Neural cell (in vitro differentiated cells): ENCODE measurements at regions not wholly inside any gene's neighbourhood (a gene's known extent, or its start where the extent isn't known, plus 50 kb on each side); places are given as distances from the start of the nearest gene placed in this dataset.

Experiments used
- H2AFZ ChIP-seq: fragments of 200-600, 300-800 bp; sonication (generic), shearing (Covaris generic); 2 replicates; pipeline ENCODE4 v1.6.0; 2014; ENCODE audit warnings: low read depth, mild to moderate bottlenecking, antibody characterized with exemption, low read length, moderate library complexity
- H3F3A ChIP-seq: fragments of 200-600 bp; shearing (Covaris generic); 2 replicates; pipeline ENCODE4 v1.6.1; 2016; ENCODE audit warnings: mild to moderate bottlenecking, moderate library complexity, mixed read lengths, antibody characterized with exemption, low read length; ENCODE audit not compliant: insufficient read depth, poor library complexity, severe bottlenecking
- H3K27ac ChIP-seq: fragments of 200-600, 300-800 bp; sonication (generic), shearing (Covaris generic); 2 replicates; pipeline ENCODE4 v1.5.1; 2014; ENCODE audit warnings: mild to moderate bottlenecking, low read length, moderate library complexity
- H3K27me3 ChIP-seq: fragments of 300-800, 200-600 bp; sonication (generic), shearing (Covaris generic); 2 replicates; pipeline ENCODE4 v1.6.0; 2014; ENCODE audit warnings: mild to moderate bottlenecking, low read depth, low read length, moderate library complexity; ENCODE audit not compliant: insufficient read depth
- H3K36me3 ChIP-seq: fragments of 300-800, 200-600 bp; sonication (generic), shearing (Covaris generic); 2 replicates; pipeline ENCODE4 v1.5.1; 2014; ENCODE audit warnings: mild to moderate bottlenecking, antibody characterized with exemption, low read length, moderate library complexity; ENCODE audit not compliant: insufficient read depth
- H3K4me2 ChIP-seq: fragments of 300-800, 200-600 bp; sonication (generic), shearing (Covaris generic); 2 replicates; pipeline ENCODE4 v1.6.0; 2014; ENCODE audit warnings: mild to moderate bottlenecking, low read length
- H3K4me3 ChIP-seq: fragments of 300-800, 200-600 bp; sonication (generic), shearing (Covaris generic); 2 replicates; pipeline ENCODE4 v1.5.1; 2014; ENCODE audit warnings: mild to moderate bottlenecking, low read length, moderate library complexity
- H3K79me2 ChIP-seq: fragments of 200-600 bp; shearing (Covaris generic); replicated peaks from 2 replicates; pipeline ENCODE4 v1.6.0; 2014; ENCODE audit warnings: mild to moderate bottlenecking, low read length, moderate library complexity; ENCODE audit not compliant: insufficient read depth
- H3K9ac ChIP-seq: fragments of 300-800, 200-600 bp; sonication (generic), shearing (Covaris generic); 2 replicates; pipeline ENCODE4 v1.6.1; 2016; ENCODE audit warnings: mild to moderate bottlenecking, low read length, mixed read lengths
- H3K9me2 ChIP-seq: fragments of 200-600 bp; shearing (Covaris generic); 2 replicates; pipeline ENCODE4 v1.6.1; 2016; ENCODE audit warnings: mild to moderate bottlenecking, low read length, mixed read lengths; ENCODE audit not compliant: insufficient read depth
- H3K9me3 ChIP-seq: fragments of 200-600, 300-800 bp; sonication (generic), shearing (Covaris generic); 2 replicates; pipeline ENCODE4 v1.6.1; 2016; ENCODE audit warnings: mild to moderate bottlenecking, mixed run types, low read length, moderate library complexity, mixed read lengths
- H4K20me1 ChIP-seq: fragments of 200-600 bp; shearing (Covaris generic); 2 replicates; pipeline ENCODE4 v1.6.1; 2016; ENCODE audit warnings: mild to moderate bottlenecking, mixed run types; ENCODE audit not compliant: insufficient read depth
- EP300 ChIP-seq: fragments of 450-650 bp; conservative IDR thresholded peaks from 2 replicates; pipeline ENCODE4 v1.6.1; 2014; ENCODE audit warnings: antibody characterized with exemption, mild to moderate bottlenecking, moderate library complexity; ENCODE audit not compliant: poor library complexity, severe bottlenecking
- EZH2 ChIP-seq: fragments of 200-600, 300-800 bp; shearing (Covaris generic), sonication (generic); IDR thresholded peaks from 2 replicates; pipeline ENCODE4 v1.6.1; 2014; ENCODE audit warnings: antibody characterized with exemption, low read length, borderline replicate concordance, mild to moderate bottlenecking; ENCODE audit not compliant: insufficient read depth, poor library complexity, severe bottlenecking
- MXI1 ChIP-seq: fragments of 450-650 bp; conservative IDR thresholded peaks from 2 replicates; pipeline ENCODE4 v1.6.1; 2014; ENCODE audit warnings: antibody characterized with exemption, mild to moderate bottlenecking; ENCODE audit not compliant: poor library complexity, severe bottlenecking
- POLR2AphosphoS5 ChIP-seq: IDR thresholded peaks from 2 replicates; pipeline ENCODE4 v1.6.1; 2012
- RAD21 ChIP-seq: fragments of 450-650 bp; conservative IDR thresholded peaks from 2 replicates; pipeline ENCODE4 v1.6.1; 2014; ENCODE audit warnings: antibody characterized with exemption, mild to moderate bottlenecking, moderate library complexity
- SMC3 ChIP-seq: fragments of 450-650 bp; conservative IDR thresholded peaks from 2 replicates; pipeline ENCODE4 v1.6.1; 2014; ENCODE audit warnings: antibody characterized with exemption, mild to moderate bottlenecking, moderate library complexity; ENCODE audit not compliant: poor library complexity
- TAF1 ChIP-seq: IDR thresholded peaks from 2 replicates; pipeline ENCODE4 v1.6.1; 2012; ENCODE audit warnings: low read depth
- TF ChIP-seq, protein P1 (sequence below): IDR thresholded peaks from 2 replicates; pipeline ENCODE4 v1.6.1; 2012; ENCODE audit warnings: borderline replicate concordance
- TF ChIP-seq, protein P2 (sequence below): fragments of 450-650 bp; IDR thresholded peaks from 2 replicates; pipeline ENCODE4 v1.5.1; 2014; ENCODE audit warnings: antibody characterized with exemption, mild to moderate bottlenecking, moderate library complexity; ENCODE audit not compliant: poor library complexity, severe bottlenecking

DNA sequence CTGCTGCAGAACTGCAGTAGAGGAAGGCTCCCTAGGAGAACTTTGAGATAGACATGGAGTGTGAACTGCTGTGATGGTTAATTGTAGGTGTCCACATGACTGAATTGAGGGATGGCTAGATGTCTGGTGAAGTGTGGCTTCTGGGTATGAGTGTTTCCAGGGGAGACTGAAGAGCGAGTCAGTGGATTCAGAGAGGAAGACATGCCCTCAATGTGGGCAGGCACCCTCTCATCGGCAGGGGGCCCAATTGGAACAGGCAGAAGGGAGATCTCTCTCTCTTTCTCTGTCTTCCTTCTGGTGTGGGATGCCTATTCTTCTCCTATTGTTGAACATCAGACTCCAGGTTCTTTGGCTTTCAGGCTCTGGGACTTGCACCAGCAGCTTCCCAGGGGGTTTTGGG is 304.7 kb upstream of the GATB start:
- TF ChIP-seq MXI1 = no peak
- TF ChIP-seq EP300 = no peak
- no peak for TF ChIP-seq SMC3
- TF ChIP-seq TAF1 = no peak
- no peaks in the 10 kb centered on the region for H3K9me3 ChIP-seq
- H3K9me2 ChIP-seq = no peaks in the 10 kb centered on the region
- no peak overlapping the region for H2AFZ ChIP-seq
- no peak overlapping the region for H3K27ac ChIP-seq
- H3K79me2 ChIP-seq = no peaks in the 10 kb centered on the region
- no peaks in the 10 kb centered on the region for H4K20me1 ChIP-seq
- no peak overlapping the region for H3K4me3 ChIP-seq
- H3K9ac ChIP-seq = no peak overlapping the region
- H3K36me3 ChIP-seq = no peaks in the 10 kb centered on the region
- H3K4me2 ChIP-seq = no peak overlapping the region
- H3F3A ChIP-seq = no peaks in the 10 kb centered on the region
- no peaks in the 10 kb centered on the region for H3K27me3 ChIP-seq

DNA sequence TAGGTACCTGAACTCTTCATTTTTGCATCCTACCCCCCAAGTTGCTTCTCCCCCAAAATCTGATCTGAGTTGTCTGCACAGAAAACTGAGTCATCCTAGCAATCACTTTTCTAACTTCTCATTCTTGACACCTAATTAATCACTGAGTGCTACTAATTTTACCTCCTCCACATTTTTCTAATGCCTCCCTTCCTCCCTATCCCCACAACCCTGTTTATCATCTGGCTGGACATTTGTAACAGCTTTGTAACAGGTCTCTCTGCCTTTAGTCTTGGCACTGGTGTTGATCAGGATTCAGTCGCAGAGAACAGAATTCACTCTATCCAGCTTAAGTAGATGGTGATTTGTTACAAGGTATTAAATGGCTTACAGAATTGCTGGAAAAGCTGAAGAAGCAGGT is 303.9 kb upstream of the GATB start:
- Histone ChIP-seq H3K4me3 (no peak overlapping the region), H3K9me2 (no peaks in the 10 kb centered on the region), H3K9me3 (no peaks in the 10 kb centered on the region), H3K27me3 (no peaks in the 10 kb centered on the region), H2AFZ (no peak overlapping the region), H3K79me2 (no peaks in the 10 kb centered on the region), H3K27ac (no peak overlapping the region), H3K36me3 (no peaks in the 10 kb centered on the region), H3K4me2 (no peak overlapping the region), H3K9ac (no peak overlapping the region), H3F3A (no peaks in the 10 kb centered on the region), H4K20me1 (no peaks in the 10 kb centered on the region)
- TF ChIP-seq, protein P1, sequence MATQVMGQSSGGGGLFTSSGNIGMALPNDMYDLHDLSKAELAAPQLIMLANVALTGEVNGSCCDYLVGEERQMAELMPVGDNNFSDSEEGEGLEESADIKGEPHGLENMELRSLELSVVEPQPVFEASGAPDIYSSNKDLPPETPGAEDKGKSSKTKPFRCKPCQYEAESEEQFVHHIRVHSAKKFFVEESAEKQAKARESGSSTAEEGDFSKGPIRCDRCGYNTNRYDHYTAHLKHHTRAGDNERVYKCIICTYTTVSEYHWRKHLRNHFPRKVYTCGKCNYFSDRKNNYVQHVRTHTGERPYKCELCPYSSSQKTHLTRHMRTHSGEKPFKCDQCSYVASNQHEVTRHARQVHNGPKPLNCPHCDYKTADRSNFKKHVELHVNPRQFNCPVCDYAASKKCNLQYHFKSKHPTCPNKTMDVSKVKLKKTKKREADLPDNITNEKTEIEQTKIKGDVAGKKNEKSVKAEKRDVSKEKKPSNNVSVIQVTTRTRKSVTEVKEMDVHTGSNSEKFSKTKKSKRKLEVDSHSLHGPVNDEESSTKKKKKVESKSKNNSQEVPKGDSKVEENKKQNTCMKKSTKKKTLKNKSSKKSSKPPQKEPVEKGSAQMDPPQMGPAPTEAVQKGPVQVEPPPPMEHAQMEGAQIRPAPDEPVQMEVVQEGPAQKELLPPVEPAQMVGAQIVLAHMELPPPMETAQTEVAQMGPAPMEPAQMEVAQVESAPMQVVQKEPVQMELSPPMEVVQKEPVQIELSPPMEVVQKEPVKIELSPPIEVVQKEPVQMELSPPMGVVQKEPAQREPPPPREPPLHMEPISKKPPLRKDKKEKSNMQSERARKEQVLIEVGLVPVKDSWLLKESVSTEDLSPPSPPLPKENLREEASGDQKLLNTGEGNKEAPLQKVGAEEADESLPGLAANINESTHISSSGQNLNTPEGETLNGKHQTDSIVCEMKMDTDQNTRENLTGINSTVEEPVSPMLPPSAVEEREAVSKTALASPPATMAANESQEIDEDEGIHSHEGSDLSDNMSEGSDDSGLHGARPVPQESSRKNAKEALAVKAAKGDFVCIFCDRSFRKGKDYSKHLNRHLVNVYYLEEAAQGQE = no peak
- no peak for TF ChIP-seq SMC3
- TF ChIP-seq MXI1 = no peak
- no peak for TF ChIP-seq RAD21
- TF ChIP-seq EZH2 = no peak
- no peak for TF ChIP-seq TAF1
- TF ChIP-seq, protein P2, sequence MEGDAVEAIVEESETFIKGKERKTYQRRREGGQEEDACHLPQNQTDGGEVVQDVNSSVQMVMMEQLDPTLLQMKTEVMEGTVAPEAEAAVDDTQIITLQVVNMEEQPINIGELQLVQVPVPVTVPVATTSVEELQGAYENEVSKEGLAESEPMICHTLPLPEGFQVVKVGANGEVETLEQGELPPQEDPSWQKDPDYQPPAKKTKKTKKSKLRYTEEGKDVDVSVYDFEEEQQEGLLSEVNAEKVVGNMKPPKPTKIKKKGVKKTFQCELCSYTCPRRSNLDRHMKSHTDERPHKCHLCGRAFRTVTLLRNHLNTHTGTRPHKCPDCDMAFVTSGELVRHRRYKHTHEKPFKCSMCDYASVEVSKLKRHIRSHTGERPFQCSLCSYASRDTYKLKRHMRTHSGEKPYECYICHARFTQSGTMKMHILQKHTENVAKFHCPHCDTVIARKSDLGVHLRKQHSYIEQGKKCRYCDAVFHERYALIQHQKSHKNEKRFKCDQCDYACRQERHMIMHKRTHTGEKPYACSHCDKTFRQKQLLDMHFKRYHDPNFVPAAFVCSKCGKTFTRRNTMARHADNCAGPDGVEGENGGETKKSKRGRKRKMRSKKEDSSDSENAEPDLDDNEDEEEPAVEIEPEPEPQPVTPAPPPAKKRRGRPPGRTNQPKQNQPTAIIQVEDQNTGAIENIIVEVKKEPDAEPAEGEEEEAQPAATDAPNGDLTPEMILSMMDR = no peak
- TF ChIP-seq EP300 = no peak
- TF ChIP-seq POLR2AphosphoS5 = no peak

DNA sequence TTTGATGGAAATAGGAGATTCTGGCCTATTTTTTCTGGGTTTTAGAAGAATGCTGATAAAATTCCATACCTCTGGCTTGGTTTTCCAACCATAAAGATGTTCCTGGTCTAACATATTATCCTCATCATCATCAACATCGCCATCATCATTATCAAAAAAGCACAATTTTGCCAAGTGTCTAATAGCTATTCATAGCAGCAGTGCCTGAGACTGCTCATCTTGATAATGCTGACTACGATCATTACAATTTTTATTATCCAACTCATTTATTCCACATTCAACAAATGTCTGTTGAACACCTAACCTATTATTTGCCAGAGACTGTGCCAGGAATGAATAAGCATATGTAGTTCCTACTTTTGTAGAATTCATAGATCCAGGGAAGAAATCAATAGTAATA is 303.5 kb upstream of the GATB start:
- TF ChIP-seq, protein P1 = no peak
- TF ChIP-seq EP300 = peak; percentile 2
- H3K9me2 ChIP-seq = no peaks in the 10 kb centered on the region
- H3K4me3 ChIP-seq = peak overlapping the region; percentile 14
- no peaks in the 10 kb centered on the region for H3F3A ChIP-seq
- H3K27ac ChIP-seq = no peak overlapping the region
- H3K4me2 ChIP-seq = no peak overlapping the region
- H2AFZ ChIP-seq = no peak overlapping the region
- H3K79me2 ChIP-seq = no peaks in the 10 kb centered on the region
- H3K9ac ChIP-seq = no peak overlapping the region
- H3K36me3 ChIP-seq = no peaks in the 10 kb centered on the region
- H3K27me3 ChIP-seq = no peaks in the 10 kb centered on the region
- no peaks in the 10 kb centered on the region for H3K9me3 ChIP-seq
- H4K20me1 ChIP-seq = no peaks in the 10 kb centered on the region
